GM11168 (cell line): ENCODE measurements at regions not wholly inside any gene's neighbourhood (a gene's known extent, or its start where the extent isn't known, plus 50 kb on each side); places are given as distances from the start of the nearest gene placed in this dataset.

Experiments
- in situ Hi-C: fragments of 300-500 bp; cut with MboI; formaldehyde crosslinking; loops from one replicate; pipeline ENCODE4 v1.12.0; 2022; ENCODE audit warnings: low sequenced_read_pairs; ENCODE audit not compliant: unreplicated experiment

- in situ Hi-C loops, result no loop called here
These were observed 252.2 kb downstream of the TSHZ3 start for GRCh38 chr19:31096935-31097545.

GRCh38 chr19:31096062-31096830, 253.0 kb downstream of the TSHZ3 start:
- in situ Hi-C loops, result no loop called here

- in situ Hi-C loops, result no loop called here
These were observed 254.0 kb downstream of the TSHZ3 start for GRCh38 chr19:31095100-31095804.

GRCh38 chr19:31092274-31092673, 257.0 kb downstream of the TSHZ3 start:
- in situ Hi-C loops, result no loop called here

GRCh38 chr19:31089681-31090080, 259.6 kb downstream of the TSHZ3 start:
- in situ Hi-C loops, result no loop called here

- in situ Hi-C loops, result no loop called here
These were observed 264.1 kb downstream of the TSHZ3 start for GRCh38 chr19:31085125-31085524.

GRCh38 chr19:31083105-31083504, 266.1 kb downstream of the TSHZ3 start:
- in situ Hi-C loops, result no loop called here

GRCh38 chr19:31075146-31075655, 274.0 kb downstream of the TSHZ3 start:
- in situ Hi-C loops, result no loop called here

- in situ Hi-C loops, result no loop called here
These were observed 274.8 kb downstream of the TSHZ3 start for GRCh38 chr19:31074199-31075125.

- in situ Hi-C loops, result no loop called here
These were observed 275.6 kb downstream of the TSHZ3 start for GRCh38 chr19:31073485-31074198.

GRCh38 chr19:31072451-31072850, 276.8 kb downstream of the TSHZ3 start:
- in situ Hi-C loops, result no loop called here

GRCh38 chr19:31071136-31071855, 277.9 kb downstream of the TSHZ3 start:
- in situ Hi-C loops, result no loop called here

GRCh38 chr19:31070146-31071065, 278.8 kb downstream of the TSHZ3 start:
- in situ Hi-C loops, result no loop called here

- in situ Hi-C loops, result no loop called here
These were observed 281.0 kb downstream of the TSHZ3 start for GRCh38 chr19:31068268-31068667.

- in situ Hi-C loops, result no loop called here
These were observed 282.9 kb downstream of the TSHZ3 start for GRCh38 chr19:31066385-31066784.

GRCh38 chr19:31064491-31064890, 284.7 kb downstream of the TSHZ3 start:
- in situ Hi-C loops, result no loop called here

GRCh38 chr19:31058676-31059340, 290.4 kb downstream of the TSHZ3 start:
- in situ Hi-C loops, result no loop called here
